ENCODE measurements at regions not wholly inside any gene's neighbourhood (a gene's known extent, or its start where the extent isn't known, plus 50 kb on each side); places are given as distances from the start of the nearest gene placed in this dataset.

- TF ChIP-seq CHD2 (IDR thresholded peaks at IDR 0.05; ENCODE audit: low read length, partially characterized antibody) (no peak), GATA3 (IDR thresholded peaks at IDR 0.05; ENCODE audit: borderline replicate concordance) (no peak), HOXB5 (CRISPR knock-in tag; IDR thresholded peaks at IDR 0.05) (no peak), RARB (CRISPR knock-in tag; IDR thresholded peaks at IDR 0.05) (no peak), TFCP2L1 (CRISPR knock-in tag; IDR thresholded peaks at IDR 0.05) (no peak), KDM5A (IDR thresholded peaks at IDR 0.05) (no peak), TP53 (CRISPR knock-in tag; IDR thresholded peaks at IDR 0.05) (no peak), EHF (CRISPR knock-in tag; IDR thresholded peaks at IDR 0.05) (no peak), POLR2A (IDR thresholded peaks at IDR 0.05; ENCODE audit: low read length) (no peak), CBX8 (IDR thresholded peaks at IDR 0.05) (no peak), CBX2 (IDR thresholded peaks at IDR 0.05; ENCODE audit: borderline replicate concordance, low read depth) (no peak)
- TF ChIP-seq, protein P1, sequence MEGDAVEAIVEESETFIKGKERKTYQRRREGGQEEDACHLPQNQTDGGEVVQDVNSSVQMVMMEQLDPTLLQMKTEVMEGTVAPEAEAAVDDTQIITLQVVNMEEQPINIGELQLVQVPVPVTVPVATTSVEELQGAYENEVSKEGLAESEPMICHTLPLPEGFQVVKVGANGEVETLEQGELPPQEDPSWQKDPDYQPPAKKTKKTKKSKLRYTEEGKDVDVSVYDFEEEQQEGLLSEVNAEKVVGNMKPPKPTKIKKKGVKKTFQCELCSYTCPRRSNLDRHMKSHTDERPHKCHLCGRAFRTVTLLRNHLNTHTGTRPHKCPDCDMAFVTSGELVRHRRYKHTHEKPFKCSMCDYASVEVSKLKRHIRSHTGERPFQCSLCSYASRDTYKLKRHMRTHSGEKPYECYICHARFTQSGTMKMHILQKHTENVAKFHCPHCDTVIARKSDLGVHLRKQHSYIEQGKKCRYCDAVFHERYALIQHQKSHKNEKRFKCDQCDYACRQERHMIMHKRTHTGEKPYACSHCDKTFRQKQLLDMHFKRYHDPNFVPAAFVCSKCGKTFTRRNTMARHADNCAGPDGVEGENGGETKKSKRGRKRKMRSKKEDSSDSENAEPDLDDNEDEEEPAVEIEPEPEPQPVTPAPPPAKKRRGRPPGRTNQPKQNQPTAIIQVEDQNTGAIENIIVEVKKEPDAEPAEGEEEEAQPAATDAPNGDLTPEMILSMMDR (IDR thresholded peaks at IDR 0.05): no peak
- DNase-seq (ENCODE audit: low read depth in 1 of 2, low spot score in 1 of 2) (no peak), ATAC-seq (no peak), FAIRE-seq (no peak)
- H3K9me3 ChIP-seq: no peaks in the 10 kb centered on the region
- POLR2A ChIA-PET: no interaction called here
- no peak overlapping the region for H3K4me3 ChIP-seq
- WGBS (ENCODE audit: missing lambda C conversion rate): 34% methylated on average over 3 of the region's 10 CpGs
- H3K4me1 ChIP-seq: no peaks in the 10 kb centered on the region
- H3K4me2 ChIP-seq: no peak overlapping the region
- H3K27ac ChIP-seq: no peak overlapping the region
- CTCF ChIA-PET: no interaction called here
Observed at GRCh38 chr3:127071597-127072001, 88.7 kb downstream of the PLXNA1 start.

- DNase-seq (ENCODE audit: low read depth in 1 of 2, low spot score in 1 of 2) (no peak), FAIRE-seq (no peak)
- CTCF ChIA-PET: no interaction called here
Observed at GRCh38 chr3:127072221-127072771, 89.4 kb downstream of the PLXNA1 start.

DNA sequence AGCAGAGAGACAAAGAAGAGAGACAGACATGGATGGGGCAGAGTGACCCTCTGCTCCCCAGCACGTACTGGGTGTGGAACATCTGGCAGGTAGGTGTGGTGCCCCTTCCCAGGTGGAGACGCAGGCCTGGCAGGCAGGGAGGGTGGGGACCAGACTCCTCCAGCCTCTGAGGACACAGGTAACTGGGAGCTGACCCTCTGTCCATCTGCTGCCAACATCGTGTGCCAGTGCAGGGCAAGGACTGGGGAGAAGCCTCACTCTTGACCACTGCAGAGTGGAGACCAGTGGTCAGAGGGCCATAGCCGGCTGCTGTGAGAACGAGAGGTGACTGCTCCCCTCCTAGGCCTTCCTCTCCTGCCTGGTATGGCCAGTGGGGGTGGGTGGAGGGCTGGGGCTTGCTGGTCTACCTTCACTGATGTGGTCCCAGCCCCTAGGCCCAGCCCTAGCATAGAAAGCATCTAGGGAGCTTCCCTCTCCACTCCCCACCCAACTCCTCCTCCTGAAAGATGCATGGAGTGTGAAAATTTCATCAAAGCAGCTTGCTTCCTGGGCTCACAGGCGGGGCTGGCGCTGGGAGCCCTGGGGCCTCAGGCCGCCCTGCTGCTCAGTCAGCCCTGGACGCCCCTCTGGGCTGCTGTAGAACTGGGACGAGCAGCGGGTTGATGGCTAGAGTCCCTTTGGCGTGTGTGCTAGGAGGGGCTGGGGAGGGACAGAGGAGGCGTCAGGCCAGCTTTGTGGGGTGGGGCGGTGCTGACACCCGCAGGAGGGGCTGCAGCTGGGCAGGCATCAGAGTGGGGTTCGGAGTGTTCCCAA lies 90.3 kb downstream of the PLXNA1 start:
- H3K4me1 ChIP-seq: no peaks in the 10 kb centered on the region
- H3K4me3 ChIP-seq: no peak overlapping the region
- FAIRE-seq: no peak
- no peak overlapping the region for H3K27ac ChIP-seq
- ChIA-PET CTCF (no interaction called here), POLR2A (no interaction called here)
- ATAC-seq: no peak
- no peak overlapping the region for H3K4me2 ChIP-seq
- WGBS (ENCODE audit: missing lambda C conversion rate): 54% methylated on average over 10 of the region's 16 CpGs
- H3K9me3 ChIP-seq: no peaks in the 10 kb centered on the region
- TF ChIP-seq MYC (IDR thresholded peaks at IDR 0.05; ENCODE audit: borderline replicate concordance, low read length) (no peak), MAZ (IDR thresholded peaks at IDR 0.05; ENCODE audit: borderline replicate concordance, low read depth, low read length) (no peak), HDAC2 (IDR thresholded peaks at IDR 0.05) (no peak), E2F6 (IDR thresholded peaks at IDR 0.05; ENCODE audit: borderline replicate concordance, low read depth) (no peak)
- TF ChIP-seq, protein P1 (IDR thresholded peaks at IDR 0.05): no peak
- DNase-seq (ENCODE audit: low read depth in 1 of 2, low spot score in 1 of 2): no peak

More at GRCh38 chr3:127072221-127072771, 89.4 kb downstream of the PLXNA1 start:
- Histone ChIP-seq H3K9me3 (no peaks in the 10 kb centered on the region), H3K27ac (no peak overlapping the region), H3K4me3 (no peak overlapping the region), H3K4me1 (no peaks in the 10 kb centered on the region), H3K4me2 (no peak overlapping the region)
- POLR2A ChIA-PET: no interaction called here
- ATAC-seq: no peak
- no peak for TF ChIP-seq MYC (IDR thresholded peaks at IDR 0.05; ENCODE audit: borderline replicate concordance, low read length)
- TF ChIP-seq HOXB5 (CRISPR knock-in tag; IDR thresholded peaks at IDR 0.05): no peak
- no peak for TF ChIP-seq CHD2 (IDR thresholded peaks at IDR 0.05; ENCODE audit: low read length, partially characterized antibody)
- no peak for TF ChIP-seq JUNB (IDR thresholded peaks at IDR 0.05)
- no peak for TF ChIP-seq HDAC2 (IDR thresholded peaks at IDR 0.05)
- TF ChIP-seq EHF (CRISPR knock-in tag; IDR thresholded peaks at IDR 0.05): no peak
- no peak for TF ChIP-seq POLR2AphosphoS2 (conservative IDR thresholded peaks at IDR 0.05; ENCODE audit: low read length)
- TF ChIP-seq, protein P2, sequence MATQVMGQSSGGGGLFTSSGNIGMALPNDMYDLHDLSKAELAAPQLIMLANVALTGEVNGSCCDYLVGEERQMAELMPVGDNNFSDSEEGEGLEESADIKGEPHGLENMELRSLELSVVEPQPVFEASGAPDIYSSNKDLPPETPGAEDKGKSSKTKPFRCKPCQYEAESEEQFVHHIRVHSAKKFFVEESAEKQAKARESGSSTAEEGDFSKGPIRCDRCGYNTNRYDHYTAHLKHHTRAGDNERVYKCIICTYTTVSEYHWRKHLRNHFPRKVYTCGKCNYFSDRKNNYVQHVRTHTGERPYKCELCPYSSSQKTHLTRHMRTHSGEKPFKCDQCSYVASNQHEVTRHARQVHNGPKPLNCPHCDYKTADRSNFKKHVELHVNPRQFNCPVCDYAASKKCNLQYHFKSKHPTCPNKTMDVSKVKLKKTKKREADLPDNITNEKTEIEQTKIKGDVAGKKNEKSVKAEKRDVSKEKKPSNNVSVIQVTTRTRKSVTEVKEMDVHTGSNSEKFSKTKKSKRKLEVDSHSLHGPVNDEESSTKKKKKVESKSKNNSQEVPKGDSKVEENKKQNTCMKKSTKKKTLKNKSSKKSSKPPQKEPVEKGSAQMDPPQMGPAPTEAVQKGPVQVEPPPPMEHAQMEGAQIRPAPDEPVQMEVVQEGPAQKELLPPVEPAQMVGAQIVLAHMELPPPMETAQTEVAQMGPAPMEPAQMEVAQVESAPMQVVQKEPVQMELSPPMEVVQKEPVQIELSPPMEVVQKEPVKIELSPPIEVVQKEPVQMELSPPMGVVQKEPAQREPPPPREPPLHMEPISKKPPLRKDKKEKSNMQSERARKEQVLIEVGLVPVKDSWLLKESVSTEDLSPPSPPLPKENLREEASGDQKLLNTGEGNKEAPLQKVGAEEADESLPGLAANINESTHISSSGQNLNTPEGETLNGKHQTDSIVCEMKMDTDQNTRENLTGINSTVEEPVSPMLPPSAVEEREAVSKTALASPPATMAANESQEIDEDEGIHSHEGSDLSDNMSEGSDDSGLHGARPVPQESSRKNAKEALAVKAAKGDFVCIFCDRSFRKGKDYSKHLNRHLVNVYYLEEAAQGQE (IDR thresholded peaks at IDR 0.05): no peak
- WGBS (ENCODE audit: missing lambda C conversion rate): 43% methylated on average over 7 of the region's 10 CpGs

Data from A549 (cell line).